ENCODE measurements at regions not wholly inside any gene's neighbourhood (a gene's known extent, or its start where the extent isn't known, plus 50 kb on each side); places are given as distances from the start of the nearest gene placed in this dataset.

- Histone ChIP-seq H3K9me1 (ENCODE audit: insufficient read depth, low read length) (no peaks in the 10 kb centered on the region), H2AFZ (replicated peaks; ENCODE audit: low read length, poor library complexity) (no peak overlapping the region), H4K91ac (ENCODE audit: insufficient read depth, low read depth, low read length) (no peak overlapping the region), H2BK120ac (ENCODE audit: low read depth, low read length) (no peak overlapping the region), H4K20me1 (ENCODE audit: insufficient read depth, low read length) (no peaks in the 10 kb centered on the region), H3K56ac (ENCODE audit: extremely low read depth, insufficient read depth, low read length) (no peak overlapping the region), H3K14ac (replicated peaks; ENCODE audit: low read depth, low read length) (no peak overlapping the region), H3K4me1 (ENCODE audit: control insufficient read depth, insufficient read depth, low read length) (no peaks in the 10 kb centered on the region), H2BK20ac (ENCODE audit: low read depth, low read length) (no peak overlapping the region), H4K8ac (ENCODE audit: low read depth in 2 of 2, low read length in 2 of 2) (no peak overlapping the region), H2BK5ac (ENCODE audit: low read depth, low read length, poor library complexity, severe bottlenecking) (no peak overlapping the region), H3K23ac (ENCODE audit: low read depth, low read length) (no peak overlapping the region), H3K4me2 (ENCODE audit: low read depth, low read length) (no peak overlapping the region), H3K18ac (ENCODE audit: low read depth, low read length) (no peak overlapping the region), H3K79me1 (ENCODE audit: low read depth in 1 of 2, low read length in 2 of 2) (no peaks in the 10 kb centered on the region), H3K4ac (ENCODE audit: low read depth, low read length) (no peak overlapping the region), H3K9me3 (ENCODE audit: control insufficient read depth, insufficient read depth, low read length) (peaks cover 16% of the 10 kb centered on the region; the same call in 1 of the 2 replicates), H2AK5ac (ENCODE audit: low read depth, low read length) (no peak overlapping the region), H3K9ac (ENCODE audit: low read depth, low read length) (no peak overlapping the region), H3K4me3 (ENCODE audit: insufficient read depth, low read depth, low read length) (no peak overlapping the region), H3K36me3 (ENCODE audit: control insufficient read depth, insufficient read depth, low read length) (no peaks in the 10 kb centered on the region), H3K27me3 (ENCODE audit: control insufficient read depth, insufficient read depth, low read length) (no peaks in the 10 kb centered on the region), H3K27ac (ENCODE audit: insufficient read depth, low read length) (no peak overlapping the region), H2AK9ac (replicated peaks; ENCODE audit: low read depth, low read length, poor library complexity) (no peak overlapping the region), H2BK15ac (ENCODE audit: low read depth, low read length) (no peak overlapping the region), H4K5ac (ENCODE audit: low read depth, low read length) (no peak overlapping the region)
- POLR2A ChIA-PET (ENCODE audit: unreplicated experiment) = no interaction called here
- DNase-seq (no peak), ATAC-seq (ENCODE audit: low read depth) (no peak)
- no CpG with 5 or more reads among the region's 8 CpGs for WGBS, 2 experiments (ENCODE audit: extremely low coverage in 2 of 2, insufficient read length in 1 of 2)
- intact Hi-C loops (cut with micrococcal nuclease) (no loop called here), in situ Hi-C loops (cut with MboI; ENCODE audit: low sequenced_read_pairs) (no loop called here), dilution Hi-C loops (cut with HindIII; ENCODE audit: low sequenced_read_pairs, unreplicated experiment) (no loop called here)
- CTCF ChIA-PET = no interaction called here
- TF ChIP-seq RAD21 (IDR thresholded peaks at IDR 0.05; ENCODE audit: low read length) (no peak), RCOR1 (IDR thresholded peaks at IDR 0.05; ENCODE audit: insufficient replicate concordance, low read length) (no peak), FOS (IDR thresholded peaks at IDR 0.05; ENCODE audit: low read depth, low read length) (no peak), MAZ (IDR thresholded peaks at IDR 0.05; ENCODE audit: borderline replicate concordance, low read depth, low read length) (no peak), RFX5 (IDR thresholded peaks at IDR 0.05; ENCODE audit: low read depth, low read length) (no peak), CEBPB (IDR thresholded peaks at IDR 0.05; ENCODE audit: low read depth, low read length) (no peak), MXI1 (IDR thresholded peaks at IDR 0.05; ENCODE audit: borderline replicate concordance, low read depth, low read length) (no peak)
- no TSS peak for BruUV-seq (replicated peaks)
Measured at GRCh38 chr14:98274596-98274995, 997.4 kb downstream of the BCL11B start.

Measured in IMR-90 (cell line).